ENCODE measurements at regions not wholly inside any gene's neighbourhood (a gene's known extent, or its start where the extent isn't known, plus 50 kb on each side); places are given as distances from the start of the nearest gene placed in this dataset.

GRCh38 chr2:17068021-17068420 lies 402.4 kb upstream of the CYRIA start:
- Histone ChIP-seq H3K4me3 (ENCODE audit: low read depth, low read length) (no peak overlapping the region), H3K27ac (ENCODE audit: low read depth, low read length) (no peak overlapping the region), H3K27me3 (ENCODE audit: control insufficient read depth, insufficient read depth, low read length) (no peaks in the 10 kb centered on the region), H3K9me3 (ENCODE audit: control insufficient read depth, insufficient read depth, low read length) (no peaks in the 10 kb centered on the region)
- ChIA-PET POLR2A (no interaction called here), CTCF (no interaction called here)
- DNase-seq (ENCODE audit: low read depth, low spot score): no peak
- TF ChIP-seq CTCF (IDR thresholded peaks at IDR 0.05; ENCODE audit: low read depth, low read length): no peak

- ChIA-PET CTCF (interaction anchor here (0.6 to 0.7 kb wide), 2 partner anchors 11 to 60 kb away, joined by 3 to 8 read pairs; no protein-coding TSS in a partner anchor), POLR2A (no interaction called here)
- DNase-seq (ENCODE audit: low read depth, low spot score): no peak
- Histone ChIP-seq H3K9me3 (ENCODE audit: control insufficient read depth, insufficient read depth, low read length) (no peaks in the 10 kb centered on the region), H3K27ac (ENCODE audit: low read depth, low read length) (no peak overlapping the region), H3K4me3 (ENCODE audit: low read depth, low read length) (no peak overlapping the region), H3K27me3 (ENCODE audit: control insufficient read depth, insufficient read depth, low read length) (no peaks in the 10 kb centered on the region)
- no peak for TF ChIP-seq CTCF (IDR thresholded peaks at IDR 0.05; ENCODE audit: low read depth, low read length)
These were observed 399.9 kb upstream of the CYRIA start for GRCh38 chr2:17065536-17065935.

GRCh38 chr2:17061028-17061427 lies 395.4 kb upstream of the CYRIA start:
- no peak overlapping the region for H3K27ac ChIP-seq (ENCODE audit: low read depth, low read length)
- POLR2A ChIA-PET: no interaction called here
- H3K9me3 ChIP-seq (ENCODE audit: control insufficient read depth, insufficient read depth, low read length): no peaks in the 10 kb centered on the region
- TF ChIP-seq CTCF (IDR thresholded peaks at IDR 0.05; ENCODE audit: low read depth, low read length): no peak
- H3K4me3 ChIP-seq (ENCODE audit: low read depth, low read length): no peak overlapping the region
- no peak for DNase-seq (ENCODE audit: low read depth, low spot score)
- no peaks in the 10 kb centered on the region for H3K27me3 ChIP-seq (ENCODE audit: control insufficient read depth, insufficient read depth, low read length)
- CTCF ChIA-PET: no interaction called here

- Histone ChIP-seq H3K4me3 (ENCODE audit: low read depth, low read length) (no peak overlapping the region), H3K27me3 (ENCODE audit: control insufficient read depth, insufficient read depth, low read length) (no peaks in the 10 kb centered on the region), H3K27ac (ENCODE audit: low read depth, low read length) (no peak overlapping the region), H3K9me3 (ENCODE audit: control insufficient read depth, insufficient read depth, low read length) (no peaks in the 10 kb centered on the region)
- CTCF ChIA-PET: no interaction called here
- POLR2A ChIA-PET: no interaction called here
- no peak for TF ChIP-seq CTCF (IDR thresholded peaks at IDR 0.05; ENCODE audit: low read depth, low read length)
- DNase-seq (ENCODE audit: low read depth, low spot score): no peak
These were observed 393.8 kb upstream of the CYRIA start for GRCh38 chr2:17059458-17059857.

GRCh38 chr2:17058772-17059402 lies 393.3 kb upstream of the CYRIA start:
- no peak overlapping the region for H3K4me3 ChIP-seq (ENCODE audit: low read depth, low read length)
- ChIA-PET POLR2A (no interaction called here), CTCF (no interaction called here)
- no peaks in the 10 kb centered on the region for H3K9me3 ChIP-seq (ENCODE audit: control insufficient read depth, insufficient read depth, low read length)
- no peak for DNase-seq (ENCODE audit: low read depth, low spot score)
- H3K27ac ChIP-seq (ENCODE audit: low read depth, low read length): no peak overlapping the region
- no peaks in the 10 kb centered on the region for H3K27me3 ChIP-seq (ENCODE audit: control insufficient read depth, insufficient read depth, low read length)
- no peak for TF ChIP-seq CTCF (IDR thresholded peaks at IDR 0.05; ENCODE audit: low read depth, low read length)

All from AG04450 (cell line).